ENCODE measurements at regions not wholly inside any gene's neighbourhood (a gene's known extent, or its start where the extent isn't known, plus 50 kb on each side); places are given as distances from the start of the nearest gene placed in this dataset.

DNA sequence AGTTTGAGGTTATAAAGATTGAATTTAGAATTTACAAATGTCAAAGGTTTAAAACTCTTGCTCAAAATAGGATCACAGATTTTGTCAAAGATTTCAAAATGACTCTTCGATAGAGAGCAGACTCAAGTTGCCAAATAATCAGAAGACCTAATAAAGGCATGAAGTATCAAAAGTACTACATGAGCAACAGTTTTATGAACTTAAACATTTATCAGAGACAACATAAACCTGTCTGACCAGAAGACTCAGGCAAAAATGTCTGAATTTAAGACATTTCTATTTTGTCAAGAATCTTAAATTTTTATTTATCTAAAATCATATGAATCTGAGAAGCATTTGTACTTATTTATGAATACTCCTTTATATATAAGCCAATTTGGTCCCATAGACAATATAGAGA, 330.9 kb downstream of the PTPRU start:
- TF ChIP-seq MAZ (IDR thresholded peaks at IDR 0.05; ENCODE audit: borderline replicate concordance, low read depth, low read length) (no peak), NPAS2 (CRISPR knock-in tag; IDR thresholded peaks at IDR 0.05; ENCODE audit: borderline replicate concordance) (no peak), JUN (IDR thresholded peaks at IDR 0.05) (no peak), TFCP2L1 (CRISPR knock-in tag; IDR thresholded peaks at IDR 0.05) (no peak), KDM5A (IDR thresholded peaks at IDR 0.05) (no peak), ZNF302 (CRISPR knock-in tag; IDR thresholded peaks at IDR 0.05) (no peak), HEYL (CRISPR knock-in tag; IDR thresholded peaks at IDR 0.05) (no peak), SMC3 (IDR thresholded peaks at IDR 0.05) (no peak), RARB (CRISPR knock-in tag; IDR thresholded peaks at IDR 0.05) (no peak), EHMT2 (IDR thresholded peaks at IDR 0.05; ENCODE audit: low read depth) (no peak), MAX (IDR thresholded peaks at IDR 0.05) (no peak), CHD4 (IDR thresholded peaks at IDR 0.05; ENCODE audit: borderline replicate concordance) (no peak), FOXS1 (CRISPR knock-in tag; IDR thresholded peaks at IDR 0.05) (no peak), KDM1A (IDR thresholded peaks at IDR 0.05; ENCODE audit: low read depth) (no peak)
- TF ChIP-seq, protein P1, sequence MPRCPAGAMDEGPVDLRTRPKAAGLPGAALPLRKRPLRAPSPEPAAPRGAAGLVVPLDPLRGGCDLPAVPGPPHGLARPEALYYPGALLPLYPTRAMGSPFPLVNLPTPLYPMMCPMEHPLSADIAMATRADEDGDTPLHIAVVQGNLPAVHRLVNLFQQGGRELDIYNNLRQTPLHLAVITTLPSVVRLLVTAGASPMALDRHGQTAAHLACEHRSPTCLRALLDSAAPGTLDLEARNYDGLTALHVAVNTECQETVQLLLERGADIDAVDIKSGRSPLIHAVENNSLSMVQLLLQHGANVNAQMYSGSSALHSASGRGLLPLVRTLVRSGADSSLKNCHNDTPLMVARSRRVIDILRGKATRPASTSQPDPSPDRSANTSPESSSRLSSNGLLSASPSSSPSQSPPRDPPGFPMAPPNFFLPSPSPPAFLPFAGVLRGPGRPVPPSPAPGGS (IDR thresholded peaks at IDR 0.05): no peak
- FAIRE-seq: no peak
- DNase-seq (ENCODE audit: low read depth in 1 of 2, low spot score in 1 of 2): no peak
- WGBS (ENCODE audit: missing lambda C conversion rate): 73% methylated on average over 1 of the region's 1 CpG
- H3K4me3 ChIP-seq: no peak overlapping the region
- ATAC-seq: no peak
- 0 out of 3 replicates have a peak, but pooled peaks cover 3% of the 10 kb centered on the region for H3K4me1 ChIP-seq
- no peak overlapping the region for H3K4me2 ChIP-seq
- H3K27ac ChIP-seq: no peak overlapping the region
- ChIA-PET CTCF (no interaction called here), POLR2A (no interaction called here)
- H3K9me3 ChIP-seq: no peaks in the 10 kb centered on the region

GRCh38 chr1:29565490-29565889, 329.2 kb downstream of the PTPRU start:
- no peak for DNase-seq (ENCODE audit: low read depth in 1 of 2, low spot score in 1 of 2)
- WGBS (ENCODE audit: missing lambda C conversion rate): 77% methylated on average over 1 of the region's 1 CpG
- FAIRE-seq: no peak

More at GRCh38 chr1:29565490-29565889, 329.2 kb downstream of the PTPRU start:
- CTCF ChIA-PET: no interaction called here
- no peaks in the 10 kb centered on the region for H3K9me3 ChIP-seq
- TF ChIP-seq, protein P2, sequence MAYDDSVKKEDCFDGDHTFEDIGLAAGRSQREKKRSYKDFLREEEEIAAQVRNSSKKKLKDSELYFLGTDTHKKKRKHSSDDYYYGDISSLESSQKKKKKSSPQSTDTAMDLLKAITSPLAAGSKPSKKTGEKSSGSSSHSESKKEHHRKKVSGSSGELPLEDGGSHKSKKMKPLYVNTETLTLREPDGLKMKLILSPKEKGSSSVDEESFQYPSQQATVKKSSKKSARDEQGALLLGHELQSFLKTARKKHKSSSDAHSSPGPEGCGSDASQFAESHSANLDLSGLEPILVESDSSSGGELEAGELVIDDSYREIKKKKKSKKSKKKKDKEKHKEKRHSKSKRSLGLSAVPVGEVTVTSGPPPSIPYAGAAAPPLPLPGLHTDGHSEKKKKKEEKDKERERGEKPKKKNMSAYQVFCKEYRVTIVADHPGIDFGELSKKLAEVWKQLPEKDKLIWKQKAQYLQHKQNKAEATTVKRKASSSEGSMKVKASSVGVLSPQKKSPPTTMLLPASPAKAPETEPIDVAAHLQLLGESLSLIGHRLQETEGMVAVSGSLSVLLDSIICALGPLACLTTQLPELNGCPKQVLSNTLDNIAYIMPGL (CRISPR knock-in tag; IDR thresholded peaks at IDR 0.05; ENCODE audit: borderline replicate concordance): no peak
- no peak for TF ChIP-seq RNF2 (IDR thresholded peaks at IDR 0.05; ENCODE audit: borderline replicate concordance, low read depth)
- no peak for TF ChIP-seq EHMT2 (IDR thresholded peaks at IDR 0.05; ENCODE audit: low read depth)
- no peak for TF ChIP-seq CBX2 (IDR thresholded peaks at IDR 0.05; ENCODE audit: borderline replicate concordance, low read depth)
- TF ChIP-seq, protein P3, sequence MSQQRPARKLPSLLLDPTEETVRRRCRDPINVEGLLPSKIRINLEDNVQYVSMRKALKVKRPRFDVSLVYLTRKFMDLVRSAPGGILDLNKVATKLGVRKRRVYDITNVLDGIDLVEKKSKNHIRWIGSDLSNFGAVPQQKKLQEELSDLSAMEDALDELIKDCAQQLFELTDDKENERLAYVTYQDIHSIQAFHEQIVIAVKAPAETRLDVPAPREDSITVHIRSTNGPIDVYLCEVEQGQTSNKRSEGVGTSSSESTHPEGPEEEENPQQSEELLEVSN (IDR thresholded peaks at IDR 0.05; ENCODE audit: borderline replicate concordance, low read depth): no peak
- TF ChIP-seq POLR2AphosphoS2 (conservative IDR thresholded peaks at IDR 0.05; ENCODE audit: low read length): no peak
- TF ChIP-seq, protein P4, sequence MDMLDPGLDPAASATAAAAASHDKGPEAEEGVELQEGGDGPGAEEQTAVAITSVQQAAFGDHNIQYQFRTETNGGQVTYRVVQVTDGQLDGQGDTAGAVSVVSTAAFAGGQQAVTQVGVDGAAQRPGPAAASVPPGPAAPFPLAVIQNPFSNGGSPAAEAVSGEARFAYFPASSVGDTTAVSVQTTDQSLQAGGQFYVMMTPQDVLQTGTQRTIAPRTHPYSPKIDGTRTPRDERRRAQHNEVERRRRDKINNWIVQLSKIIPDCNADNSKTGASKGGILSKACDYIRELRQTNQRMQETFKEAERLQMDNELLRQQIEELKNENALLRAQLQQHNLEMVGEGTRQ (IDR thresholded peaks at IDR 0.05): no peak
- TF ChIP-seq, protein P5, sequence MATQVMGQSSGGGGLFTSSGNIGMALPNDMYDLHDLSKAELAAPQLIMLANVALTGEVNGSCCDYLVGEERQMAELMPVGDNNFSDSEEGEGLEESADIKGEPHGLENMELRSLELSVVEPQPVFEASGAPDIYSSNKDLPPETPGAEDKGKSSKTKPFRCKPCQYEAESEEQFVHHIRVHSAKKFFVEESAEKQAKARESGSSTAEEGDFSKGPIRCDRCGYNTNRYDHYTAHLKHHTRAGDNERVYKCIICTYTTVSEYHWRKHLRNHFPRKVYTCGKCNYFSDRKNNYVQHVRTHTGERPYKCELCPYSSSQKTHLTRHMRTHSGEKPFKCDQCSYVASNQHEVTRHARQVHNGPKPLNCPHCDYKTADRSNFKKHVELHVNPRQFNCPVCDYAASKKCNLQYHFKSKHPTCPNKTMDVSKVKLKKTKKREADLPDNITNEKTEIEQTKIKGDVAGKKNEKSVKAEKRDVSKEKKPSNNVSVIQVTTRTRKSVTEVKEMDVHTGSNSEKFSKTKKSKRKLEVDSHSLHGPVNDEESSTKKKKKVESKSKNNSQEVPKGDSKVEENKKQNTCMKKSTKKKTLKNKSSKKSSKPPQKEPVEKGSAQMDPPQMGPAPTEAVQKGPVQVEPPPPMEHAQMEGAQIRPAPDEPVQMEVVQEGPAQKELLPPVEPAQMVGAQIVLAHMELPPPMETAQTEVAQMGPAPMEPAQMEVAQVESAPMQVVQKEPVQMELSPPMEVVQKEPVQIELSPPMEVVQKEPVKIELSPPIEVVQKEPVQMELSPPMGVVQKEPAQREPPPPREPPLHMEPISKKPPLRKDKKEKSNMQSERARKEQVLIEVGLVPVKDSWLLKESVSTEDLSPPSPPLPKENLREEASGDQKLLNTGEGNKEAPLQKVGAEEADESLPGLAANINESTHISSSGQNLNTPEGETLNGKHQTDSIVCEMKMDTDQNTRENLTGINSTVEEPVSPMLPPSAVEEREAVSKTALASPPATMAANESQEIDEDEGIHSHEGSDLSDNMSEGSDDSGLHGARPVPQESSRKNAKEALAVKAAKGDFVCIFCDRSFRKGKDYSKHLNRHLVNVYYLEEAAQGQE (IDR thresholded peaks at IDR 0.05): no peak
- no peak for TF ChIP-seq KDM5A (IDR thresholded peaks at IDR 0.05)
- no peak for TF ChIP-seq FOSB (CRISPR knock-in tag; IDR thresholded peaks at IDR 0.05)
- TF ChIP-seq CEBPB (IDR thresholded peaks at IDR 0.05): no peak
- no peak for TF ChIP-seq RARB (CRISPR knock-in tag; IDR thresholded peaks at IDR 0.05)
- no peak for TF ChIP-seq MAZ (IDR thresholded peaks at IDR 0.05; ENCODE audit: borderline replicate concordance, low read depth, low read length)
- no peak for TF ChIP-seq MAX (IDR thresholded peaks at IDR 0.05)
- TF ChIP-seq TP53 (CRISPR knock-in tag; IDR thresholded peaks at IDR 0.05): no peak
- no peak for TF ChIP-seq JUNB (IDR thresholded peaks at IDR 0.05)
- no peak for TF ChIP-seq FOSL2 (IDR thresholded peaks at IDR 0.05)
- TF ChIP-seq FOSL2 (CRISPR knock-in tag; IDR thresholded peaks at IDR 0.05): no peak
- no peak for TF ChIP-seq RAD21 (conservative IDR thresholded peaks at IDR 0.05 in 1 of 2, IDR thresholded peaks at IDR 0.05 in 1 of 2)
- no peak overlapping the region for H3K4me2 ChIP-seq
- no peak overlapping the region for H3K27ac ChIP-seq
- H3K4me3 ChIP-seq: no peak overlapping the region
- H3K4me1 ChIP-seq: 0 out of 3 replicates have a peak, but pooled peaks cover 3% of the 10 kb centered on the region
- POLR2A ChIA-PET: no interaction called here
- ATAC-seq: no peak
